Karpas-422 (cell line): ENCODE measurements at regions not wholly inside any gene's neighbourhood (a gene's known extent, or its start where the extent isn't known, plus 50 kb on each side); places are given as distances from the start of the nearest gene placed in this dataset.

Experiments used
- DNase-seq: peaks from one replicate; pipeline ENCODE4 v3.0.0-alpha.2; 2015
- H2AFZ ChIP-seq: fragments of 200-600 bp; sonication (generic); 2 replicates; pipeline ENCODE4 v1.6.1; 2014; ENCODE audit warnings: antibody characterized with exemption, low read length, mixed read lengths
- H3K27ac ChIP-seq: fragments of 200-600 bp; sonication (generic); 2 replicates; pipeline ENCODE4 v1.5.1; 2014; ENCODE audit warnings: mild to moderate bottlenecking, low read length, moderate library complexity
- H3K27me3 ChIP-seq: fragments of 200-600 bp; sonication (generic); 2 replicates; pipeline ENCODE4 v1.6.1; 2014; ENCODE audit warnings: low read length, mixed read lengths
- H3K36me3 ChIP-seq: fragments of 200-600 bp; sonication (generic); 2 replicates; pipeline ENCODE4 v1.6.1; 2014; ENCODE audit warnings: low read length, mixed read lengths; ENCODE audit not compliant: insufficient read depth
- H3K4me1 ChIP-seq: fragments of 200-600 bp; sonication (generic); 2 replicates; pipeline ENCODE4 v1.6.1; 2014; ENCODE audit warnings: mild to moderate bottlenecking, low read length, mixed read lengths
- H3K4me2 ChIP-seq: fragments of 200-600 bp; sonication (generic); 2 replicates; pipeline ENCODE4 v1.6.1; 2014; ENCODE audit warnings: low read length, low read depth, mild to moderate bottlenecking; ENCODE audit not compliant: poor library complexity, severe bottlenecking
- H3K4me3 ChIP-seq: fragments of 200-600 bp; sonication (generic); 2 replicates; pipeline ENCODE4 v1.5.1; 2014; ENCODE audit warnings: mild to moderate bottlenecking, antibody characterized with exemption, low read length, mixed read lengths
- H3K79me2 ChIP-seq: fragments of 200-600 bp; sonication (generic); 2 replicates; pipeline ENCODE4 v1.6.1; 2014; ENCODE audit warnings: mild to moderate bottlenecking, low read length, mixed read lengths
- H3K9ac ChIP-seq: fragments of 200-600 bp; sonication (generic); 2 replicates; pipeline ENCODE4 v1.6.0; 2014; ENCODE audit warnings: low read length
- H3K9me2 ChIP-seq: fragments of 200-600 bp; sonication (generic), shearing (Covaris generic); replicated peaks from 2 replicates; pipeline ENCODE4 v1.6.0; 2014; ENCODE audit warnings: mild to moderate bottlenecking, low read length, moderate library complexity; ENCODE audit not compliant: insufficient read depth
- H3K9me3 ChIP-seq: fragments of 300-700, 200-600 bp; sonication (generic); 2 replicates; pipeline ENCODE4 v1.6.1; 2014; ENCODE audit warnings: low read length, mixed read lengths
- H4K20me1 ChIP-seq: fragments of 200-600 bp; sonication (generic); 2 replicates; pipeline ENCODE4 v1.6.1; 2014; ENCODE audit warnings: mild to moderate bottlenecking, antibody characterized with exemption, low read length, low read depth; ENCODE audit not compliant: insufficient read depth

GRCh38 chr10:2761311-2761710, 306.0 kb upstream of the PFKP start:
- H3K4me2 ChIP-seq: no peak overlapping the region
- no peaks in the 10 kb centered on the region for H3K9me2 ChIP-seq
- H3K9ac ChIP-seq: no peak overlapping the region
- no peaks in the 10 kb centered on the region for H3K27me3 ChIP-seq
- H3K36me3 ChIP-seq: no peaks in the 10 kb centered on the region
- H3K4me3 ChIP-seq: no peak overlapping the region
- H3K4me1 ChIP-seq: peaks cover 8% of the 10 kb centered on the region
- H4K20me1 ChIP-seq: no peaks in the 10 kb centered on the region
- H2AFZ ChIP-seq: no peak overlapping the region
- H3K27ac ChIP-seq: no peak overlapping the region
- no peaks in the 10 kb centered on the region; the same call in 1 of the 2 replicates for H3K9me3 ChIP-seq
- H3K79me2 ChIP-seq: no peaks in the 10 kb centered on the region
- no peak for DNase-seq

GRCh38 chr10:2760736-2761135, 306.6 kb upstream of the PFKP start:
- H2AFZ ChIP-seq: no peak overlapping the region
- H3K27me3 ChIP-seq: no peaks in the 10 kb centered on the region
- H3K9me2 ChIP-seq: no peaks in the 10 kb centered on the region
- H3K27ac ChIP-seq: no peak overlapping the region
- peaks cover 2% of the 10 kb centered on the region for H3K4me1 ChIP-seq
- no peak overlapping the region for H3K4me2 ChIP-seq
- no peaks in the 10 kb centered on the region for H3K36me3 ChIP-seq
- H3K4me3 ChIP-seq: no peak overlapping the region
- H4K20me1 ChIP-seq: no peaks in the 10 kb centered on the region
- no peak overlapping the region for H3K9ac ChIP-seq
- no peaks in the 10 kb centered on the region; the same call in 1 of the 2 replicates for H3K9me3 ChIP-seq
- H3K79me2 ChIP-seq: no peaks in the 10 kb centered on the region
- DNase-seq: peak; percentile 69

- H3K27me3 ChIP-seq: no peaks in the 10 kb centered on the region
- no peak overlapping the region for H2AFZ ChIP-seq
- DNase-seq: no peak
- H4K20me1 ChIP-seq: no peaks in the 10 kb centered on the region
- no peaks in the 10 kb centered on the region for H3K4me1 ChIP-seq
- no peaks in the 10 kb centered on the region; the same call in 1 of the 2 replicates for H3K9me3 ChIP-seq
- no peak overlapping the region for H3K27ac ChIP-seq
- H3K36me3 ChIP-seq: no peaks in the 10 kb centered on the region
- no peak overlapping the region for H3K4me2 ChIP-seq
- H3K9me2 ChIP-seq: no peaks in the 10 kb centered on the region
- H3K4me3 ChIP-seq: no peak overlapping the region
- no peak overlapping the region for H3K9ac ChIP-seq
- H3K79me2 ChIP-seq: no peaks in the 10 kb centered on the region
These were observed 308.1 kb upstream of the PFKP start for GRCh38 chr10:2759233-2759632.

- Histone ChIP-seq H3K4me2 (no peak overlapping the region), H3K36me3 (no peaks in the 10 kb centered on the region), H3K79me2 (no peaks in the 10 kb centered on the region), H3K4me3 (no peak overlapping the region), H3K27me3 (no peaks in the 10 kb centered on the region), H2AFZ (no peak overlapping the region), H3K4me1 (no peaks in the 10 kb centered on the region), H4K20me1 (no peaks in the 10 kb centered on the region), H3K9ac (no peak overlapping the region), H3K9me2 (no peaks in the 10 kb centered on the region), H3K9me3 (no peaks in the 10 kb centered on the region), H3K27ac (no peak overlapping the region)
- no peak for DNase-seq
These were observed 312.4 kb upstream of the PFKP start for GRCh38 chr10:2754943-2755342.

GRCh38 chr10:2748287-2748686, 319.1 kb upstream of the PFKP start:
- Histone ChIP-seq H3K9me2 (no peaks in the 10 kb centered on the region), H3K4me3 (no peak overlapping the region), H3K9me3 (no peaks in the 10 kb centered on the region)

GRCh38 chr10:2746638-2747037, 320.7 kb upstream of the PFKP start:
- H3K4me3 ChIP-seq: no peak overlapping the region
- no peak overlapping the region for H3K4me2 ChIP-seq
- no peaks in the 10 kb centered on the region for H3K27me3 ChIP-seq
- no peaks in the 10 kb centered on the region for H3K9me3 ChIP-seq
- H3K79me2 ChIP-seq: no peaks in the 10 kb centered on the region
- no peak overlapping the region for H3K9ac ChIP-seq
- peaks cover 7% of the 10 kb centered on the region for H3K4me1 ChIP-seq
- H3K27ac ChIP-seq: no peak overlapping the region
- H2AFZ ChIP-seq: no peak overlapping the region
- no peak for DNase-seq
- no peaks in the 10 kb centered on the region for H4K20me1 ChIP-seq
- no peaks in the 10 kb centered on the region for H3K9me2 ChIP-seq
- no peaks in the 10 kb centered on the region for H3K36me3 ChIP-seq

More at GRCh38 chr10:2748287-2748686, 319.1 kb upstream of the PFKP start:
- Histone ChIP-seq H3K27ac (no peak overlapping the region), H3K4me1 (peaks cover 7% of the 10 kb centered on the region), H3K4me2 (no peak overlapping the region), H3K9ac (no peak overlapping the region), H3K27me3 (no peaks in the 10 kb centered on the region), H3K79me2 (no peaks in the 10 kb centered on the region), H3K36me3 (no peaks in the 10 kb centered on the region), H4K20me1 (no peaks in the 10 kb centered on the region), H2AFZ (no peak overlapping the region)
- DNase-seq: no peak

- Histone ChIP-seq H4K20me1 (no peaks in the 10 kb centered on the region), H3K9ac (no peak overlapping the region), H3K4me1 (peaks cover 9% of the 10 kb centered on the region), H3K4me3 (no peak overlapping the region), H3K4me2 (no peak overlapping the region), H3K9me2 (no peaks in the 10 kb centered on the region), H3K27ac (no peak overlapping the region), H3K9me3 (no peaks in the 10 kb centered on the region), H3K27me3 (no peaks in the 10 kb centered on the region), H3K79me2 (no peaks in the 10 kb centered on the region), H3K36me3 (no peaks in the 10 kb centered on the region), H2AFZ (no peak overlapping the region)
- no peak for DNase-seq
These were observed 321.7 kb upstream of the PFKP start for GRCh38 chr10:2745666-2746065.

GRCh38 chr10:2744547-2745200, 322.7 kb upstream of the PFKP start:
- H3K27ac ChIP-seq: no peak overlapping the region
- H2AFZ ChIP-seq: 0 out of 2 replicates have a peak overlapping the region, but pooled peaks have one; percentile 0
- H3K36me3 ChIP-seq: no peaks in the 10 kb centered on the region
- no peaks in the 10 kb centered on the region for H3K79me2 ChIP-seq
- no peaks in the 10 kb centered on the region for H3K9me2 ChIP-seq
- peak overlapping the region; percentile 36 for H3K4me2 ChIP-seq
- DNase-seq: no peak
- H3K9me3 ChIP-seq: no peaks in the 10 kb centered on the region
- H3K4me3 ChIP-seq: no peak overlapping the region
- H3K27me3 ChIP-seq: no peaks in the 10 kb centered on the region
- H3K4me1 ChIP-seq: peaks cover 14% of the 10 kb centered on the region
- no peaks in the 10 kb centered on the region for H4K20me1 ChIP-seq
- no peak overlapping the region; the same call in 1 of the 2 replicates for H3K9ac ChIP-seq
